SH-SY5Y (cell line): ENCODE measurements at regions not wholly inside any gene's neighbourhood (a gene's known extent, or its start where the extent isn't known, plus 50 kb on each side); places are given as distances from the start of the nearest gene placed in this dataset.

Experiments used
- GATA2 ChIP-seq: IDR thresholded peaks from 2 replicates; pipeline ENCODE4 v1.6.1; 2011; ENCODE audit warnings: mild to moderate bottlenecking, low read depth, low read length
- GATA3 ChIP-seq: IDR thresholded peaks from 2 replicates; pipeline ENCODE4 v1.6.1; 2011; ENCODE audit warnings: low read depth, mild to moderate bottlenecking, low read length, moderate library complexity

DNA sequence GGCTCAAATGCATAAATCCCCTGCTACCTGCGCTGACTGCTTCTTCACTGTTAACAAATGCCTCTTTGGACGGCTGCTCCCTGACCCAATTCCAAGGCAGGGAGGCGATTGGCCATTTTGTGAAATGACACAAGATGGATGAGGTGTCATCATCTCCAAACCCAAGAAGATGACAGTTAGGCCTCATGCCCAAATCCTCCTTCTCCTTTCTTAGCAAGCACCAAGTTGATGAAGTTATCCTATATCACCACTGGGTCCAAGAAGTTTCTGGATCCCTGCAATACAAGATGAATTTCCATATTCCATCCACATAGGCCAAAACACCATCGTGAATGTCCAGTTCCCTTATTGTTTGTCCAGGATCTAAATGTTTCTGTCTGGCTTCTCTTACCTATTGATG is 98.5 kb upstream of the RAB11FIP2 start:
- TF ChIP-seq GATA2, result no peak
- no peak for TF ChIP-seq GATA3
